ENCODE measurements at regions not wholly inside any gene's neighbourhood (a gene's known extent, or its start where the extent isn't known, plus 50 kb on each side); places are given as distances from the start of the nearest gene placed in this dataset.

DNA sequence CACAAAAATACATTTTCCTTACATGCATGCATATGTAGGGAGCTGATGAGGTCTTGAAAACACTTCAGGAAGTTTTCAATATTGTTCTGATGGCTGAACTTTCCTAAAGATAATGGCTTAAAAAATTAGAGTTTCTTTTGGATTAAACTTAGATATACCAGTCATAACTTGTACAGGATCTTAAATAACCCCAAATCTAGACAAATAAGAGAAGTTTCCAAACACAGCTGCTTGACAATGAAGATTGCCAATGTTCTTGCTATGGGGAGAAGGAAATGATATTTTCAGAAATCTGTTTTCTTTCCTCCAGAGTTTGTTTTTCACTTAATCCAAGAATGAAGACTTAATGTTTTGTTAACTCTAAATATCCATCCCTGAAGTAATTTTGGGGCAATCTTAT lies 54.6 kb upstream of the SPTBN1 start:
- Histone ChIP-seq H3K9me3 (ENCODE audit: low read length) (no peaks in the 10 kb centered on the region), H3K27me3 (ENCODE audit: insufficient read depth, low read length) (no peaks in the 10 kb centered on the region), H3K4me1 (ENCODE audit: insufficient read depth, low read length) (peaks cover 2% of the 10 kb centered on the region), H3K4me3 (ENCODE audit: low read length) (no peak overlapping the region), H2AFZ (ENCODE audit: low read depth, low read length) (no peak overlapping the region), H3K36me3 (ENCODE audit: insufficient read depth, low read length) (no peaks in the 10 kb centered on the region)

DNA sequence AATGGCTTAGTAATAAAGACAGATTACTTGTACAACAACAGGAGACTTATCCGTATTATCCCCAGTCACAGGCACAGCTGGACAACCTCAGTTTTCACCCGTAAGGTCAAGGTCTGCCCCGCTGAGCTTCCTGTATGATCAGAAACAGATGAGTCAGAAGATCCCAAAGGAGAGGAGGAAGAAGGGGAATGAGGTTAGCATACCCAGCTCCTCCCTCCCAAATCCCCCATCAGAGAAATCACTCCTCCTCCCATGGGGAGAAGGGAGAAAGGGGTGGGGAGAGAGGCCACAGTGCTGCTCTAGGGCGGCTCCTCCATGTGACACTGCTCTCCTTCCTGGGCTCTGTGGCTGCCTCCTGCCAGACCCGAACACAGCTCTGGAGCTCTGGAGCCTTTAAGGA lies 53.8 kb upstream of the SPTBN1 start:
- no peak overlapping the region for H3K4me3 ChIP-seq (ENCODE audit: low read length)

DNA sequence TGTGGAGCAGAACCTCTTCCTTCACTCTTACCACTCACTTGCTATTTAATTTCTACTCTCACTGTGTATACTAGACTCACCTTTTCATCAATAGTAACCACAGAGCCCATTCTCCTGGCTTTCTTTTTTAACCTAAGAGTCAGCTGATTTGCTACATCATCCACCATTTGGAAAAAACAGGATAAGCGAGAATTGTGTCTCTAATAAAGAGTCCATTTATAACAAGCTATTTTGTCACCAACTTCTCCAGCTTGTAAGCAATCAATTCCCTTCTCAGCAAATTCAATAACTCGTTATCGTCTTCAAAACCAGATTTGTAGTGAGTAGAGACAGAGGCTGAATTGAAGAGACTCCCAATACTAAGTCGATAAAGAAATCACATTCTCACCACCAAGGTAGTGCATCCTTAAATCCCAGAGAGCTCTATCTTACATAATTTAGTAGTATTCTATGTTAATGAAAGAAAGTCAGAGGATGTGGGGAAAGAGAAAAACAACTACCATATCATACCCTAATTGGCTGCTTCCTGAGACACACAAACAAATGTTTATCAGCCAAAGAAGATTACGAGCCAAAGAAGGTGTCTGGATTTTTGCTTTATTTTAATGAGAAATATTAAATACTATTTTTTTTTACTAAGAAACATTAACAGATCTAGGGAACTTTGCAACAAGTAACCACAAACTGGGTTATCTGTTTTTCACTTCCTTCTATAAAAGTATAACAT lies 52.5 kb upstream of the SPTBN1 start:
- no peak overlapping the region for H3K4me3 ChIP-seq (ENCODE audit: low read length)
- H3K36me3 ChIP-seq (ENCODE audit: insufficient read depth, low read length): no peaks in the 10 kb centered on the region
- H2AFZ ChIP-seq (ENCODE audit: low read depth, low read length): no peak overlapping the region
- H3K9me3 ChIP-seq (ENCODE audit: low read length): no peaks in the 10 kb centered on the region
- H3K4me1 ChIP-seq (ENCODE audit: insufficient read depth, low read length): peaks cover 12% of the 10 kb centered on the region
- H3K27me3 ChIP-seq (ENCODE audit: insufficient read depth, low read length): no peaks in the 10 kb centered on the region

More for the DNA sequence above, 53.8 kb upstream of the SPTBN1 start:
- H3K9me3 ChIP-seq (ENCODE audit: low read length): no peaks in the 10 kb centered on the region
- no peaks in the 10 kb centered on the region for H3K36me3 ChIP-seq (ENCODE audit: insufficient read depth, low read length)
- peaks cover 5% of the 10 kb centered on the region for H3K4me1 ChIP-seq (ENCODE audit: insufficient read depth, low read length)
- no peaks in the 10 kb centered on the region for H3K27me3 ChIP-seq (ENCODE audit: insufficient read depth, low read length)
- no peak overlapping the region for H2AFZ ChIP-seq (ENCODE audit: low read depth, low read length)

DNA sequence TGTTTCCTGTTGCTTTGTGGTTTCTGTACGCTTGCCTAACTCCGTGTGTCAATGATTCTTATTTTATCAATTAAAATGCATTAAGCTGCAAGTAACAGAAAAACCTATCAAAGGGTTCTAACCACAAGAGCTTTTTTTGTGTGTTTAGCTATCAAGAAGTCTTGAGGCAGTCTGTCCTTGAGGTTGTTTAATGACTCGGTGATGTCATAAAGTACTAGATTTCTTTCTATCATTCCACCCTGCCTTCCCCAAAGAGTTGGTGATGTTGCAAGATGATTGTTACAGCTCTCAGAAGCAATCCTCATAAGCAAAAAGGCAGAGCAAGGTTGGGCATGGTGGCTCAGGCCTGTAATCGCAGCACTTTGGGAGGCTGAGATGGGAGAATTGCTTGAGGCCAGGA lies 51.9 kb upstream of the SPTBN1 start:
- Histone ChIP-seq H3K4me3 (ENCODE audit: low read length) (no peak overlapping the region), H3K36me3 (ENCODE audit: insufficient read depth, low read length) (no peaks in the 10 kb centered on the region), H3K27me3 (ENCODE audit: insufficient read depth, low read length) (no peaks in the 10 kb centered on the region), H3K4me1 (ENCODE audit: insufficient read depth, low read length) (peaks cover 12% of the 10 kb centered on the region), H3K9me3 (ENCODE audit: low read length) (no peaks in the 10 kb centered on the region), H2AFZ (ENCODE audit: low read depth, low read length) (no peak overlapping the region)

DNA sequence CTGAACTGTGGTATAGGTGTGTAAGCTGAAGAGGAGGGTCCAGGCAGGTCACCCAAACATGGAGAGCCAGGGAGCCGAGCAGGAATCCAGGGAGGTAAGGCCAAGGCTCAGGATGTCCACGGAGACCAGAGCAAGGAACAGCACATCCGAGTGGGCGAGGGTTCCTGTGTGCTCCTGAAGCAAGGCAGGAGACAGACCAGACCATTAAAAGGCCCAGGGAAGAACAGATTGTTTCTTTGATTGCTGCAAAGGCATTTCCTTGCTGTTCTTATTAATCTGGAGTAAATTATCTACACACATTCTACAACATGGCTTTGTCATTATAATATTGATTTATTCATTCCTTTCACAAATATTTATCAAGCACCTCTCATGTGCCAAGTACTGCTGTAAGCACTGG lies 50.1 kb upstream of the SPTBN1 start:
- Histone ChIP-seq H2AFZ (ENCODE audit: low read depth, low read length) (no peak overlapping the region), H3K9me3 (ENCODE audit: low read length) (no peaks in the 10 kb centered on the region), H3K36me3 (ENCODE audit: insufficient read depth, low read length) (no peaks in the 10 kb centered on the region), H3K4me3 (ENCODE audit: low read length) (no peak overlapping the region), H3K4me1 (ENCODE audit: insufficient read depth, low read length) (peaks cover 17% of the 10 kb centered on the region), H3K27me3 (ENCODE audit: insufficient read depth, low read length) (no peaks in the 10 kb centered on the region)

Data from neuron (in vitro differentiated cells).